IMR-90 (cell line): ENCODE measurements at regions not wholly inside any gene's neighbourhood (a gene's known extent, or its start where the extent isn't known, plus 50 kb on each side); places are given as distances from the start of the nearest gene placed in this dataset.

ENCODE experiments used
- ATAC-seq: fragments of 200-7000 bp; cut with Tn5 transposase; 2 replicates; pipeline ENCODE4 v1.9.1; 2020; ENCODE audit warnings: low read depth, mild to moderate bottlenecking, moderate library complexity
- BruUV-seq: library from RNA; stranded (reverse); fragments of 400-500 nt; replicated peaks from 2 replicates; lab custom pipeline; 2021; lab: Mats Ljungman, UMichigan
- CTCF ChIA-PET: fragments of 300-600 bp; formaldehyde crosslinking; extraction: SDS; loops from one replicate; lab custom pipeline; 2021; ENCODE audit warnings: antibody characterized with exemption; lab: Yijun Ruan, JAX
- POLR2A ChIA-PET: fragments of 300-600 bp; sonication (Branson Sonifier 250); formaldehyde crosslinking; loops from one replicate; lab custom pipeline; 2022; ENCODE audit warnings: antibody characterized with exemption; ENCODE audit not compliant: unreplicated experiment; lab: Charles Lee
- DNase-seq: peaks from one replicate; pipeline ENCODE4 v3.0.0; 2013
- H2AFZ ChIP-seq: replicated peaks from 2 replicates; pipeline ENCODE3; 2013; ENCODE audit warnings: low read length, mild to moderate bottlenecking; ENCODE audit not compliant: poor library complexity
- H2AK5ac ChIP-seq: 2 replicates; pipeline ENCODE4 v1.6.1; 2013; ENCODE audit warnings: low read depth, low read length, inconsistent platforms
- H2AK9ac ChIP-seq: replicated peaks from 2 replicates; pipeline ENCODE3; 2013; ENCODE audit warnings: mild to moderate bottlenecking, low read depth, low read length, moderate library complexity; ENCODE audit not compliant: poor library complexity
- H2BK120ac ChIP-seq: 2 replicates; pipeline ENCODE4 v1.6.1; 2013; ENCODE audit warnings: low read depth, low read length, inconsistent platforms
- H2BK15ac ChIP-seq: 3 replicates; pipeline ENCODE4 v1.6.1; 2013; ENCODE audit warnings: low read depth, low read length, inconsistent platforms
- H2BK20ac ChIP-seq: 2 replicates; pipeline ENCODE4 v1.6.1; 2013; ENCODE audit warnings: low read depth, mild to moderate bottlenecking, inconsistent platforms, low read length, moderate library complexity
- H2BK5ac ChIP-seq: 2 replicates; pipeline ENCODE4 v1.6.1; 2013; ENCODE audit warnings: mild to moderate bottlenecking, low read depth, low read length, inconsistent platforms; ENCODE audit not compliant: poor library complexity, severe bottlenecking
- H3K14ac ChIP-seq: replicated peaks from 2 replicates; pipeline ENCODE4 v1.6.1; 2013; ENCODE audit warnings: low read depth, low read length, inconsistent platforms
- H3K18ac ChIP-seq: 2 replicates; pipeline ENCODE4 v1.6.1; 2013; ENCODE audit warnings: low read depth, low read length, control low read depth
- H3K23ac ChIP-seq: 2 replicates; pipeline ENCODE4 v1.6.1; 2013; ENCODE audit warnings: low read depth, low read length, inconsistent platforms
- H3K27ac ChIP-seq: 2 replicates; pipeline ENCODE4 v1.5.1; 2013; ENCODE audit warnings: mild to moderate bottlenecking, control low read depth, low read length; ENCODE audit not compliant: insufficient read depth
- H3K27me3 ChIP-seq: 2 replicates; pipeline ENCODE4 v1.6.1; 2013; ENCODE audit warnings: low read length; ENCODE audit not compliant: control insufficient read depth, insufficient read depth
- H3K36me3 ChIP-seq: 2 replicates; pipeline ENCODE4 v1.6.1; 2013; ENCODE audit warnings: low read length, mixed read lengths; ENCODE audit not compliant: control insufficient read depth, insufficient read depth
- H3K4ac ChIP-seq: 2 replicates; pipeline ENCODE4 v1.6.1; 2013; ENCODE audit warnings: low read depth, low read length, inconsistent platforms
- H3K4me1 ChIP-seq: 2 replicates; pipeline ENCODE4 v1.6.1; 2013; ENCODE audit warnings: low read length, mixed read lengths; ENCODE audit not compliant: control insufficient read depth, insufficient read depth
- H3K4me2 ChIP-seq: 2 replicates; pipeline ENCODE4 v1.6.1; 2013; ENCODE audit warnings: low read depth, mild to moderate bottlenecking, control low read depth, low read length, moderate library complexity
- H3K4me3 ChIP-seq: 2 replicates; pipeline ENCODE4 v1.5.1; 2013; ENCODE audit warnings: low read depth, mild to moderate bottlenecking, control low read depth, low read length, moderate library complexity; ENCODE audit not compliant: insufficient read depth
- H3K56ac ChIP-seq: 2 replicates; pipeline ENCODE4 v1.6.1; 2013; ENCODE audit warnings: low read length, inconsistent platforms; ENCODE audit not compliant: insufficient read depth; ENCODE audit errors: extremely low read depth
- H3K79me1 ChIP-seq, 2 experiments: 2 replicates each; pipeline ENCODE4 v1.6.1; 2013; ENCODE audit warnings: low read length in 2 of 2, inconsistent platforms in 1 of 2, low read depth in 1 of 2
- H3K9ac ChIP-seq: 2 replicates; pipeline ENCODE4 v1.6.1; 2013; ENCODE audit warnings: low read depth, low read length, control low read depth
- H3K9me1 ChIP-seq: 2 replicates; pipeline ENCODE4 v1.6.1; 2013; ENCODE audit warnings: low read length, inconsistent platforms; ENCODE audit not compliant: insufficient read depth
- H3K9me3 ChIP-seq: 2 replicates; pipeline ENCODE4 v1.6.1; 2013; ENCODE audit warnings: low read length; ENCODE audit not compliant: control insufficient read depth, insufficient read depth
- H4K20me1 ChIP-seq: 2 replicates; pipeline ENCODE4 v1.6.1; 2013; ENCODE audit warnings: low read length, inconsistent platforms; ENCODE audit not compliant: insufficient read depth
- H4K5ac ChIP-seq: 2 replicates; pipeline ENCODE4 v1.6.1; 2013; ENCODE audit warnings: mild to moderate bottlenecking, low read depth, low read length, control low read depth
- H4K8ac ChIP-seq, 2 experiments: 2 replicates each; pipeline ENCODE4 v1.6.1; 2013; ENCODE audit warnings: low read depth in 2 of 2, low read length in 2 of 2, control low read depth in 1 of 2, inconsistent platforms in 1 of 2
- H4K91ac ChIP-seq: 2 replicates; pipeline ENCODE4 v1.6.1; 2013; ENCODE audit warnings: low read depth, low read length, inconsistent platforms; ENCODE audit not compliant: insufficient read depth
- CHD1 ChIP-seq: IDR thresholded peaks from 2 replicates; pipeline ENCODE4 v1.6.1; 2012; ENCODE audit warnings: low read depth, low read length, improper control_type of control experiment
- MAFK ChIP-seq: IDR thresholded peaks from 2 replicates; pipeline ENCODE4 v1.6.1; 2012; ENCODE audit warnings: low read depth, low read length, improper control_type of control experiment
- NFE2L2 ChIP-seq: fragments of 150-350 bp; IDR thresholded peaks from 2 replicates; pipeline ENCODE4 v1.6.1; 2016; ENCODE audit warnings: low read depth, mild to moderate bottlenecking, low read length
- POLR2A ChIP-seq: IDR thresholded peaks from 2 replicates; pipeline ENCODE4 v1.6.1; 2012; ENCODE audit warnings: mild to moderate bottlenecking, low read depth, low read length
- RAD21 ChIP-seq: IDR thresholded peaks from 2 replicates; pipeline ENCODE4 v1.6.1; 2012; ENCODE audit warnings: low read length, improper control_type of control experiment
- RCOR1 ChIP-seq: IDR thresholded peaks from 2 replicates; pipeline ENCODE4 v1.6.1; 2012; ENCODE audit warnings: mild to moderate bottlenecking, low read length, improper control_type of control experiment; ENCODE audit not compliant: insufficient replicate concordance
- dilution Hi-C: fragments of 300-500 bp; cut with HindIII; formaldehyde crosslinking; loops from one replicate; pipeline ENCODE4 v1.14.3; 2018; ENCODE audit warnings: low sequenced_read_pairs; ENCODE audit not compliant: unreplicated experiment
- in situ Hi-C: fragments of 300-500 bp; cut with MboI; formaldehyde crosslinking; loops from 3 replicates; pipeline ENCODE4 v1.14.3; 2019; ENCODE audit warnings: low sequenced_read_pairs, inconsistent platforms, mixed read lengths
- intact Hi-C: fragments of 100-400 bp; cut with micrococcal nuclease; formaldehyde crosslinking; loops from 2 replicates; pipeline ENCODE4 v1.10.0; 2022

- Histone ChIP-seq H3K56ac (no peak overlapping the region), H4K8ac (no peak overlapping the region), H2BK5ac (no peak overlapping the region), H4K91ac (no peak overlapping the region), H2AK9ac (no peak overlapping the region), H3K27ac (no peak overlapping the region), H2BK15ac (no peak overlapping the region), H3K4me1 (no peaks in the 10 kb centered on the region), H2BK20ac (no peak overlapping the region), H2BK120ac (no peak overlapping the region), H2AK5ac (no peak overlapping the region), H3K27me3 (no peaks in the 10 kb centered on the region), H3K4ac (no peak overlapping the region), H3K4me3 (no peak overlapping the region), H3K9ac (no peak overlapping the region), H3K79me1 (no peaks in the 10 kb centered on the region), H3K23ac (no peak overlapping the region), H4K5ac (no peak overlapping the region), H3K9me3 (peaks cover 3% of the 10 kb centered on the region), H3K18ac (no peak overlapping the region), H3K4me2 (no peak overlapping the region), H3K14ac (no peak overlapping the region), H3K9me1 (no peaks in the 10 kb centered on the region), H3K36me3 (no peaks in the 10 kb centered on the region), H4K20me1 (no peaks in the 10 kb centered on the region), H2AFZ (no peak overlapping the region)
- ATAC-seq = no peak
- CTCF ChIA-PET = no interaction called here
- BruUV-seq = no TSS peak
- POLR2A ChIA-PET = no interaction called here
- dilution Hi-C loops (no loop called here), intact Hi-C loops (loop anchor here (10.0 kb wide), 1 partner anchor 171 kb away; no protein-coding TSS in a partner anchor), in situ Hi-C loops (no loop called here)
- TF ChIP-seq MAFK (no peak), RAD21 (no peak), NFE2L2 (no peak), POLR2A (no peak), RCOR1 (no peak), CHD1 (no peak)
- no peak for DNase-seq
These were observed 836.6 kb downstream of the RNF144A start for GRCh38 chr2:7753777-7754176.
